CD4-positive, alpha-beta T cell treated with Interleukin-2 at 100 ng/mL for 4 hours (primary cell): ENCODE measurements at regions not wholly inside any gene's neighbourhood (a gene's known extent, or its start where the extent isn't known, plus 50 kb on each side); places are given as distances from the start of the nearest gene placed in this dataset.

Experiments used
- DNase-seq: peaks from one replicate; pipeline ENCODE4 v3.0.0-alpha.2; 2020; ENCODE audit warnings: low spot score

DNA sequence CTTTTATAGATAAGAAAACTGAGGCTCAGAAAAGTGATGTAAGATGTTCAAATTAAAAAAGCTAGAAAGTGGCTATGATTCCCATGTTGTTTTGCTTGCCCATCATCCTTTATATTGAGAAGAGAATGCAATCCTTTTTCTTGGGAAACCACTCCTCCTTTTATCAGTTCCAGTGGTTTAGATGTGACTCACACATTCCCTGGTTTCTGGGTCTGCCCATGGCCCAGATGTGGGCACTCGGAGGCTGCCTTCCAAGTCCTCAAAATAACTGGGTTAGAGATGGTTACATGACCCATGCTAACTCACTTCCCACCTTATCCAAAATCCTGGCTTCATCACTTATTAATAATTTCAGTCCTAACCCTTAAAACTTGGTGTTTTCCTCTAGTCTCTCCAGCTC, 550.0 kb downstream of the MDFIC start:
- no peak for DNase-seq

DNA sequence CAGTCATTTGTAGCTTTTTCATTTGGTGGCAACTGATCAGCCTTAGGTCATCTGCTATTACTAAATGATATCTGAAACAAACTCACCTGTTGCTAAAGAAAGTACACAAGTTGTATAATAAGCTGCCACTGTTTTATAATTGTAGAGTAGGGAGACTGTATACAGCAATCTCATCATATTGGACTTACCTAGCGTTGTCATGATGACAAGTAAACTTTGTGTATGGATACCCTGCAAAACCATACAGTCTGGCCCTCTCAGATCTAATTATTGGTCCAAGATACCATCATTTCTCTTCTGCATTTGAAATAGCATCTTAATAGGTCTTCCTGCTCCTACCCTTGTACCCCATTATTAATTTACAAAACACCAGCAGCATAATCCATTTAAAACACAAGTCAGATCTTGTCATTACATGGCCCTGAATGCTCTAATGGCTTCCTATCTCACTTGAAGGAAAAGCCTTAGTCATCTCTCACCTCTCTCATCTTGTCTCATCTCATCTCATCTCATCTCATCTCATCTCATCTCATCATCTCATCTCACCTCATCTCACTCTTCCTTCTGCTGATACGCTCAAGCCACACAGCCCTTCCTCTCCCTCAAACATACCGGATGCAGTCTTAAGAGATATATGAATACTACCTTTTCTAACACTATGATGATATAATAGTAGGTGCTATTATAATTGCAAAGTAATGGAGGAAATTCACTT, 540.6 kb downstream of the MDFIC start:
- DNase-seq = no peak

DNA sequence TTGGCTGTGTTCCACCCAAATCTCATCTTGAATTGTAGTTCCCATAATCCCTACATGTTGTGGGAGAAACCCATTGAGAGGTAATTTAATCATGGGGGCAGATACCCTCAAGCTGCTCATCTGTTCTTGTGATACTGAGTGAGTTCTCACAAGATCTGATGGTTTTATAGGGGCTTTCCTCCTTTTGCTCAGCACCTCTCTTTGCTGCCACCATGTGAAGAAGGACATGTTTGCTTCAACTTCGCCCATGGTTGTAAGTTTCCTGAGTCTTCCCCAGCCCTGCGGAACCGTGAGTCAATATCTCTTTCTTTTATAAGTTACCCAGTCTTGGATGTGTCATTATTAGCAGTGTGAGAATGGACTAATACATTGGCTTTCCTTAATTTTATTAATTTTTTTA, 527.8 kb downstream of the MDFIC start:
- DNase-seq = no peak

DNA sequence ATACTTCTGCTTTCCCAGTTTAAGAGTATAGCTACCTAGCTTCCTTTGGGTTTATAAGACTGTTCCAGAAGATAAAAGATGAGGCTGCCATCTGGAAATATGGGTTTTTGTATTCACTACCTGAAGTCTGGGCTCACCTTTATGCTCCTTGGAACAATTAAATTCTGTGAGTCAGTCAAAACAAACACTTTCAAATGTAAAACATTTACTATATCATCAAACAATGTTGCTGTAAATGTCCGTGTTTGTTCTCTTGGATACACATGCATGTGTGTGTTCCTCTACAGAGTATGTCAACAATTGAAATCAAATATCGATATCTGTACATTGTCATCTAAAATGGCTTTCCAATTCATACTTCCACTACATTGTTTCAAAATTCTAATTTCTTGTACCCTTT, 525.6 kb downstream of the MDFIC start:
- DNase-seq = no peak

DNA sequence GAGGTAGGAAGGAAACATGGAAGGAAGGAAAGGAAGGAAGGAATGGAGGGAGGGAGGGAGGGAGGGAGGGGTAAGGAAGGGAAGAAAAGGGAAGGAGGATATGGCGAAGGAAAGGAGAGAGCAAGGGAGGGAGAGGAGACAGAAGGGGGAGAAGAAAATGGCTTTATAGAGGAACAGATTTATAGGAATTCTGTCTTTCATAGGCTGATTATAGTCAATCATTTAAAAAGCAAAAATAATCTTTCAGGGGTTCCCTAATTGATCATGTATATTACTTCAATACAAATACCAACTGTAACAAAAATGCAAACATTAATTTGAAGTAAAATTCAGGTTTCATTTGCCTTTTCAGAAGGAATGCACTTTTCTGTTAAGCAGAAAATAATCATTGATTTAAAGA, 519.1 kb downstream of the MDFIC start:
- no peak for DNase-seq

DNA sequence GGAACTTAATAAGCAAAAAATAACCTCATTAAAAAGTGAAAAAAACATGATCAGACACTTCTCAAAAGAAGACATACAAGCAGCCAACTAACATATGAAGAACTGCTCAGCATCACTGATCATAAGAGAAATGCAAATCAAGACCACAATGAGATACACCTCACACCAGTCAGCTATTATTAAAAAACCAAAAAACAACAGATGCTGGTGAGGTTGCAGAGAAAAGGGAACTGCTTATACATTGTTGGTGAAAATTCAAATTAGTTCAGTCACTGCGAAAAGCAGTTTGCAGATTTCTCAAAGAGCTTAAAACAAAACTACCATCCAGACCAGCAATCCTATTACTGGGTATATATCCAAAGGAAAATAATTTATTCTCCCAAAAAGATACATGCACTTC, 513.3 kb downstream of the MDFIC start:
- DNase-seq = no peak

DNA sequence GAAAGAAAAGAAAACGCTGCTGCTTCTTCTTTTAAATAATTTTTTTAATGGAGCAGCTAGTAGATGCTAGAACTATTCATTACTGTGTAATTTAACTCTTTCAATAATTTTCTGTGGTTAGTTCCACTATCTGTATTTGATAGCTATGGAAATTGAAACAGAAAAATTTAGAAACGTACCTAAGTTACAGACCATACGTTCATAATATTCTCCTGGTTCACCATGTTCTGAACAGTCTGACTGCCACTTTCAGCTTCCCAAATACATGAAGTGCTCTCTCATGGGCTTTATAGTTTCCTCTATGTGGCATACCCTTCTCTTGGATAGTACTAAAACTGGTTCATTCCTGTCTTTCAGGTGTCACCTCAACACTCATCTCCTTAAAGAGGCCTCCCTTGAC, 508.0 kb downstream of the MDFIC start:
- no peak for DNase-seq

DNA sequence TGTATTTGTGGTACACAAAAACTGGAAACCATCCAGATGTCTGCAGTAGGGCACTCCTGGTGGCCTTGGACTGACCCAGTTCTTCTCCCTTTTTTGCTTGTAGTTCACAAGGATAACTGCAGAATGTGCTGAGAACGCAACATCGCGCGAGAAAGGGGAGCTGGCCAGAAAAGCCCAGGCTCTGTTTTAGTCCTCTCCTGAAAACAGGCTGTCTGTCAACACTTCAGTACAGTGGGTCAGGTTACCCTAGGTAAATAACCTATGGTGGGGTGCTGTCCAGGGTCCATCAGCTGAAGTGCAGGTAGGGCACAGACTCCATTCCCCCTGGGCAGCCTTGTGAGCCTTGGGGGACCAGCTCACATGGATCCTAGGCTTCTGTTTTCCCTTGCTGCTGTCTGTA, 495.8 kb downstream of the MDFIC start:
- DNase-seq = no peak

DNA sequence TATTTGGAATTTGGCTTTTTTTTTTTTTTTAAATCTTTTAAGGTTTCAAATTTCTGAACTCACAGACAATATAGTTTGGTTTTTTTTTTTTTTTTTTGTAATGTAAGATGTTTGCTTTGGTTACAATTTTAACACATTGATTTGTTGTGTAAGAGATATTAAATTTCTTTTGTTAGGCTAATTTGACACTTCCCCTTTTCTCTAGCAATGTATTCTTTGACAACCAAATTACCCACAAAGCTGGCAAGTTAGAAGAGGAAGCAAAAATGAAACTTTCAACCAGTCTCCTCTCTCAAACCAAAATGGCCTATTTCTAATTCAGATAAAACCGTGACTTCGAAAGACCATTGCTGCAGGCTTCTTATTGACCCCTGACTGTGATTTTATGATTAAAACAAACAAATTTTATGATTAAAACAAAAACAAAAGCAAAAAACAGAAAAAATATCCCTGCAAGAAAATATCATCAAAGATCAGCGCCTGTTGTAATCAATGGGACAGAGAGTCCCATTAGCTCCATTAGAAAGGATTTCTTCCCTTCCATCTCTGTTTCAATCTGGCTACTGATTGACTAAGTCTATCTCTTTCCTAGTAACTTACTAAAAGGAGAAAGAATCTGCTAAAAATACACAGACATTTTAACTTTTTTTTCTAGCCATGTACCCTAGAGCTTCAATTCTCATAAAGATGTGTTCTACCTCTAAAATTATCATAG, 489.2 kb downstream of the MDFIC start:
- peak; percentile 7 for DNase-seq

DNA sequence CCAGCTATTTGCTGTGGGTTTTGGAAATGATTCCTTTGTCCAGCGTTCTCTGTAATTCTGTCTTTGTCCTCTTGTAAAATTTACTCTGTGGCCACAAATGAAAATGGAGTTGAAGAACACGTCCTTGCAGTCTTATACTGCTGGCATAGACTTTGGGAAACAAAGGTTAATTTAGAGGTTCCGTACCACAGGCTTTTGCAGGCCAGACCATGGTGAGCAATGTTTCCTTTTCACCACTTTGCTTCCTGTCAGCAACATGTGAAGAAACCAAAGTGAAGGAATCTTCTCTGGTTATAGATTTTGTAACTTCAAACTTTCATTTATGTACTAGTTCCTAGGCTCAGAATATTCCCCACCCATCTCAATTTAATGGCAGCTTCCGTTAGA, 488.5 kb downstream of the MDFIC start:
- peak; percentile 2 for DNase-seq

DNA sequence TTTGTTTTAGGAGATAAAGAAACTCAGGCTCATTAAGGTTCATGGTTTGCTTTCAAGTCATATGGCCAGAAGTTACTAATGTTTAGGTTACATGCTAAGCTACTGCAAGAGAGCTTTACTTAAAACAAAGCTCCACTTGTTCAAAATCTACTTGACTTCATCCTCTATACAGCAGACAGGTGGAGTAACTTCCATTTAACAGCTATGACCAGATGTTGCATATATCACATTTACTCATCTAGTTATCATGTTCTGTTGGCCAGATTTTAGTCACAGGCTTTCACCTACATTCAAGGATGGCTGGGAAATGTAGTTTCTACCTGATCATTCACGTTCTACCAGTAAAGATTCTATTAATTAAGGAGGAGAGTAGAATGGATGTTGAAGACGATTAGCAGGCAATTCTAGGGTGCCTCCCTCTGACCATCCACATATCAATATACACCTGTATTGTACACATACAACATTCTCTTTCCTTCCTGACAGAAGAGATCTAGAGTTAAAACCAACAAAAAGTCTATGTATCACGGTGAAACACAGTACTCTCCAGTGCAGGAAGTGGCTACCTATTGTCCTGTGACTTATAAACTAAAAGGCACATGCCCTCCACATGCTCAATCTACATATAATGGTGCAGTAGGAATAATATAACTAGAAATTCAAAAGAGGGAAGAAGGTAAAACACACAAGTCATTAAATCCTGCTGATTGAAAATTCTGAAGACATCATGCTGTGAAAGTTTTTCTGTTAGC, 488.0 kb downstream of the MDFIC start:
- no peak for DNase-seq

DNA sequence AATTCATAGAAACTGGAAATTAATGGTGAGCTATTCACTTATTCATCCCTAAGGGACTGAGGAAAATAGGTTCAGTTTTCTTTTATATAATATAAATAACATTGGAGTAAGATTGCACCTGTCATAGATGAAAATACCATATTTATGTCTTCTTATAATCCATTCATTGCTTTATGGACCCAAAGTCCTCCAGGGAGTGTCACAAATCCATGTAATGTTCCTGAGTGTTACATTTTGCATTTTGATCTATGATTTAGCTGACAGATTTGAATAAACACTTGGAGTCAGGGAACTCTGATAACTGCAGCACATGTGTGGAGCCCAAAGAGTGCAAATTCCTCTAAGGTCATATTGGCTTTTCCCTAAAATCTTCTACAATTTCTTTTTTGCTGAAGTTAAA, 484.3 kb downstream of the MDFIC start:
- DNase-seq = no peak

DNA sequence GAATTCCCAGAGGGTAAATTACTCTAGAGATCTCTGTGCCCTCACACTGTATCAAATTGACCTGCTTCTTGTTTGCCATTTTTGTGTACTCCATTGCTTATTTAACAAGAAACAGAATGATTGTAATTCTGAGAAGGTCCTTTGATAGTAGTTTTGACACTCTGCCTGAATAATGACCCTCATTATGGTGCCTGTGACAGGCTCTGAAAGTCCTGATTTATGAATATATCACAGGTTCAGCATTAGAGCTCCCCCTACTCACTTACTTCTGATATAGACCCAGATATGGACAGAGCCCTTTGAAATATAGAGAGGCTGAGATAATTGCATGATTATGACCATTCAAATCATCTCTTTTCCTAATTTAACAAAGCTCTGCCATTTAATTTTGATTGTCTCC, 465.2 kb downstream of the MDFIC start:
- DNase-seq = no peak

DNA sequence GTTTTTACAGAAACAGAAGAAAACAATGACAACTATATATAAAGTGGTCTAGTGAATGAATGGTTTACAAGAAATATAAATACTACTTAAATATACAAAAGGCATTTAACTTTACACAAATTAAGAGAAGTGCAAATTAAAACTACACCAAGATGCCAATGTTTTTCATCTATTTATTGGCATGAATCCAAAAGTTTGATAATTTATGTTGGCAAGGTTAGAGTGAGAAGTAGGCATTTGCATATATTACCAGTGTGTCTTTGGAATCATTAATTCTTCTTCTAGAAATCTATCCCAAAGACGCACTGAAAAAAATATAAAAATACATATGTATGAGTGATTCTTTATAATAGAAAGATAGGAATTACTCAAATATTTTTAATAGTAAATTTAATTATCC, 457.4 kb downstream of the MDFIC start:
- DNase-seq = no peak

DNA sequence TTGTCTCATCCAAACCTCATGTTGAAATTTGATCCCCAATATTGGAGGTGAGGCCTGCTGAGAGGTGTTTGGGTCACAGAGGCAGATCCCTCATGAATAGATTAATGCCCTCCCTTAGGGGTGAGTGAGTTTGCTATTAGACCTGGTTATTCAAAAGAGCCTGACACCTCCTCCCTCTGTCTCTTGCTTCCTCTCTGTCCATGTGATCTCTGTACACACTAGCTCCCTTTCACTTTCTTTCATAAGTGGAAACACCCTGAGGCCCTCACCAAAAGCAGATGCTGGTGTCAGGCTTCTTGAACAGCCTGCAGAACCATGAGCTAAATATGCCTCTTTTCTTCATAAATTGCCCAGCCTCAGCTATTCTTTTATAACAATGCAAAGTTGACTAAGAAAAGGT, 447.1 kb downstream of the MDFIC start:
- no peak for DNase-seq

DNA sequence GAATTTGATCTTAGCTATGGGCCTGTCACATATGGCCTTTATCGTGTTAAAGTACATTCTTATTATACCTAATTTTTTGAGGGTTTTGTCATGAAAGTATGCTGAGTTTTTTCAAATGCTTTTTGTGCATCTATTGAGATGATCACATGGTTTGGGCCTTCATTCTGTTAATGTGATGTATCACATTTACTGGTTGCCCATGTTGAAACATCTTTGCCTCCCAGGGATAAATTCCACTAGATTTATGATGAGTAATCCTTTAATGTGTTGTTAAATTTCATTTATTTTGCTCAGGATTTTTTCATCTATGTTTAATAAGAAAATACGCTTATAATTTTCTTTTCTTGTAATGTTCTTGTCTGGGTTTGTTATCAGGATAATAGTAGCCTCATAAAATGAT, 442.0 kb downstream of the MDFIC start:
- DNase-seq = no peak

DNA sequence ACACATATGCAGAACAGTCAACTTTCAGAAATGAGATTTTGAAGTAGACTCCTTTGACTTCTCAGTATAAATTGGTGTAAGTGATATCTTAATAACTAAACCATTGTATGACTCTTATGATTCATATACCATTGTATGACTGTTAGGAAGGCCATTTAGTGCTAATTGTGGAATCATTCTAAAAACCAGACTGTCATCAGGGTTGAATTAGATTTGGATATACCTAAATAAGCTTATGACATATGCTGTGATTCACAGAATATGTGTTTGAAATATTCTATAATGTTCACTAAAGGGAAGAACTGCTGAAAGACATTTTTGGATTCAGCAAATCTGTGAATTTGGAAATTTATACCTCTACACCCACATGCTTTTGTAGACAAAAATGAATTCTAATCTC, 438.1 kb downstream of the MDFIC start:
- no peak for DNase-seq

DNA sequence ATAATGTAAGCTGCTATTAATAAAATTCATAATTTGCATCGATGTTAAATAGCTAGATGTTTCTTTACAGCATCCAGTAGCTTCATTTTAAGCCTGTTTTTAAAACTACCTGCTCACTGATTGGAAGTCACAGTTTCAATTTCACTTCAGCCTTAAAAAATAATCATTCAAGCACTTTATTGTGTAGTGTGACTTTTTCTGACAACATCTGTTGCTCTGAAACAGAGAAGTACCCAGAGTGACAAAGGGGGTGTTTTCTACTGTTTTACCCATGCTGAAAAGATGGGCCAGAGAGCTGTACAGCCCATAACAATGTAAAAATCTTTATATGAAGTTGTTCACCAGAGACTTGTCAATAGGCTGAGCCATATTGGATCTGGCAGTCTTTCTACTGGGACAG, 437.2 kb downstream of the MDFIC start:
- no peak for DNase-seq

DNA sequence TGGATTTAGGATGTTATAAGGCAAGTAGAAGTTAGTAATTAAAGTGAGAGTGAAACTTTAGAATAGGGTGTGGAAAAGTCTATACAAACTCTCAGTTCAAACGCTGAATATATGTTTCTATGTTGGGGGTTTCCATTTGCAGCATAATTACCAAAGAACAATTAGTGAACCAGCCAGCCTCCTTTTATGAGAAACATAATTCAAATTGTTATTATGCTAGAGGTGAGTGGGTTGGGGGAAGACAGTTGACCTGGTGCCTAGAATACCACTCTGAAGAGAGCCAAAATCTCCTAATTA, 435.8 kb downstream of the MDFIC start:
- no peak for DNase-seq

DNA sequence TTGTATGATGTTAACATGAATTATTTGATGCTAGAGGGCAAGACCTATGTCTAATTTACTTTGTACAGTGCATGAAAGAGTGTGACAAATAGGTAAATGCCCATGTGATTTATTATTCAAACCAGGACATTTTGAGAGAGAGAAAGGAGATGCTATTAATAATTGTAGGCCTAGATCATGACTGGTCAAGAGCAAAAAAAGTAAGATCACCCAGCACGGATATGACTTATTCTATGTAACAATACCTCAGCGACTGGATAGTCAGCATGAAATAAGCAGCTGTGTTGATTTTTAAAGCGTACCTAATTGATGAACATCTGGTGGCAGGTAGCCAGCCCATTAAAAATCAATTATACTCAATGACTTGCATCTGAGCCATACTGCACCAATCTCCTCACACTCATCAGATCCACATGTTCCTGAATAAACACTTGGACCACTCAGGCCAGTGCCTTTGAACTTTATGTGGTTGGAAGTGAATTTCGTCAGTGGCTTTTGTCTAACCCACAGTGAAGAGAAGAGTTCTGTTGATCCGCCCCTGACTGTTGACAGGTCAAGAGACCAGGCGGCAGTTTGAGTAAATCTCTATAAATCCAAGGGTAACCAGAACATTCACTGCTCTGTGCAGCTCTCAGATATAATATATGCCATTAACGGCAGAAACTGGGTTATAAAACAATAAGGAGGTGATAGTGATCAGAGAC, 435.3 kb downstream of the MDFIC start:
- no peak for DNase-seq

DNA sequence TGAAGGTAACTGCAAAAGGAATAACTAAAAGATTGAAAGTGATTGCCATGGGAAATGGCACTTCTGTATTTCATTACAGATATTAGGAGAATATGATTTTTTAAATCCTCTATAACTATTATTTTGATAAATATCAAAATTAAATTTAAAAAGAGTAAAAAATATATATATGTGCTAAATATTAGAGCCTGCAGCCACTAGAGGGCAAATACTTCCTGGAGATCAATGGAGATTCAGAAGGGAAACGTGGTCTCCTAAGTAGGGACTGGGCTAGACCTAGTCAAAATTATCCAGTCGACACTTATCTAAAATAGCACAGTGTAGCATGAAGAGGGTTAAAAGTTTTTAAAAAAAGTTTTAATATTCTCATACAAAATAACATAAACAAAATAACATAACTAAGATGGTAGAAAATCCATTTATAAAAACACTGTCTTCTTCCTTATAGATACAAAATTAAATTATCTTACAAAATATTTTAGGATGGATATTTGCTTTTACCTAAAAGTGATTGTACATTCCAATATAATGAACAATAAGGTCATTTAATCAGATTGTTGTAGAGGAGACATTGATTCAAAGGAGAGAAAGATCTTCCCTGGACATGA, 434.3 kb downstream of the MDFIC start:
- no peak for DNase-seq

DNA sequence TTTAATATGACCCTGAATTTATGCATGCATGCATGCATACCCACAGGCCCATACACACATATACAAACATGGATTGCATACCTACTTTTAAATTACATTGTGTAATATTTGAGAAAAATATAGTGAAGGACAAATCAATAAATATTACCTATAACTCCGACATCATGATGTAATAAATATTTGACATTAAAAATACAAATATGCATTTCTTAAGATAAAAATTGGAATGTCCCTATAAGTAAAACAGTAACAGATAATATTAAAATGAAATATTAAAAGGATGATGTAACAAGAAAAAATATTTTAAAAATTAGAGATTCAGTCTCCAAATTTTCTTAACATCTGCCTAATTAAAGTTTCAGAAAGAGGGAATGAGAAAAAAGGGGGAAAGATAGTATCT, 433.0 kb downstream of the MDFIC start:
- no peak for DNase-seq

DNA sequence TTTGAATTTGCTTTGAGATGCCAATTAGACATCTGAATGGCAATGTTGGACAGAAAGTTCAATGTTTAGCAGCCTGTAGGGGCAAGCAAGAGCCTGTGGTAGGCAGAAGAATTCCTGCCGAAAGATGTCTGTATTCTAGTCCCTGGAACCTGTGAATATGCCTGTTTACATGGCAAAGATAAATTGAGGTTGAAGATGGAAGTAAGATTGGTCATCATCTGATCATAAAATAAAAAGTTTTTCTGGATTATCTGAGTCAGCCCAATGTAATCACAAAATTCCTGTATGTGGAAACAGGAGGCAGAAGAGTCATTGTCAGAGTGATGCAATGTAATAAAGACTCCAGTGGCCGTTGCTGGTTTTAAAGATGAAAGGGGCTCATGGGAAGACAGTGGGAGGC, 430.5 kb downstream of the MDFIC start:
- no peak for DNase-seq
